ENCODE measurements at regions not wholly inside any gene's neighbourhood (a gene's known extent, or its start where the extent isn't known, plus 50 kb on each side); places are given as distances from the start of the nearest gene placed in this dataset.

- TF ChIP-seq, protein P1, sequence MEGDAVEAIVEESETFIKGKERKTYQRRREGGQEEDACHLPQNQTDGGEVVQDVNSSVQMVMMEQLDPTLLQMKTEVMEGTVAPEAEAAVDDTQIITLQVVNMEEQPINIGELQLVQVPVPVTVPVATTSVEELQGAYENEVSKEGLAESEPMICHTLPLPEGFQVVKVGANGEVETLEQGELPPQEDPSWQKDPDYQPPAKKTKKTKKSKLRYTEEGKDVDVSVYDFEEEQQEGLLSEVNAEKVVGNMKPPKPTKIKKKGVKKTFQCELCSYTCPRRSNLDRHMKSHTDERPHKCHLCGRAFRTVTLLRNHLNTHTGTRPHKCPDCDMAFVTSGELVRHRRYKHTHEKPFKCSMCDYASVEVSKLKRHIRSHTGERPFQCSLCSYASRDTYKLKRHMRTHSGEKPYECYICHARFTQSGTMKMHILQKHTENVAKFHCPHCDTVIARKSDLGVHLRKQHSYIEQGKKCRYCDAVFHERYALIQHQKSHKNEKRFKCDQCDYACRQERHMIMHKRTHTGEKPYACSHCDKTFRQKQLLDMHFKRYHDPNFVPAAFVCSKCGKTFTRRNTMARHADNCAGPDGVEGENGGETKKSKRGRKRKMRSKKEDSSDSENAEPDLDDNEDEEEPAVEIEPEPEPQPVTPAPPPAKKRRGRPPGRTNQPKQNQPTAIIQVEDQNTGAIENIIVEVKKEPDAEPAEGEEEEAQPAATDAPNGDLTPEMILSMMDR (conservative IDR thresholded peaks at IDR 0.05; ENCODE audit: low read length), result no peak
- no peak for TF ChIP-seq EZH2phosphoT487 (IDR thresholded peaks at IDR 0.05; ENCODE audit: borderline replicate concordance, low read depth, low read length)
Observed at GRCh38 chr13:95375706-95376105, 74.5 kb upstream of the ABCC4 start.
